ENCODE measurements at regions not wholly inside any gene's neighbourhood (a gene's known extent, or its start where the extent isn't known, plus 50 kb on each side); places are given as distances from the start of the nearest gene placed in this dataset.

DNA sequence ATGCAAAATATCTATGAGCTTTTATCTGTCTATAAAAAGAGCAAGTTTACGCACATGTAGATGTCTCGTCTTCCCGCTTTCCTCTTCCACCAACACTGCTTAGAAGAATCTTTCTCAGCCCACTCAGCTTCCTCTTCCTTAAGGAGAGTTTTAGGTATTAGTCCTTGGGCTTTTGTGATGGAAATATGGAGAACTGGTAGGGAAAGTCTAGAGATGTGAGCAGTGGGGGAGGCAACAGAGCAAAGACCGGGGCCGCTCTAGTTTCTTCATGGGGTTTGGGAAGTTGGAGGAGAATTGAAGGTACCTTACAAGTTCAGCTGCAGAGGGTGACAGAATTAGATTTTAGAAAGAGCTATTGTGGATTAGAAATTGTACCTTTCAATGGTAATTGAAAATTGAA, 56.3 kb upstream of the CPNE8 start (continued):
- TF ChIP-seq, protein P1, sequence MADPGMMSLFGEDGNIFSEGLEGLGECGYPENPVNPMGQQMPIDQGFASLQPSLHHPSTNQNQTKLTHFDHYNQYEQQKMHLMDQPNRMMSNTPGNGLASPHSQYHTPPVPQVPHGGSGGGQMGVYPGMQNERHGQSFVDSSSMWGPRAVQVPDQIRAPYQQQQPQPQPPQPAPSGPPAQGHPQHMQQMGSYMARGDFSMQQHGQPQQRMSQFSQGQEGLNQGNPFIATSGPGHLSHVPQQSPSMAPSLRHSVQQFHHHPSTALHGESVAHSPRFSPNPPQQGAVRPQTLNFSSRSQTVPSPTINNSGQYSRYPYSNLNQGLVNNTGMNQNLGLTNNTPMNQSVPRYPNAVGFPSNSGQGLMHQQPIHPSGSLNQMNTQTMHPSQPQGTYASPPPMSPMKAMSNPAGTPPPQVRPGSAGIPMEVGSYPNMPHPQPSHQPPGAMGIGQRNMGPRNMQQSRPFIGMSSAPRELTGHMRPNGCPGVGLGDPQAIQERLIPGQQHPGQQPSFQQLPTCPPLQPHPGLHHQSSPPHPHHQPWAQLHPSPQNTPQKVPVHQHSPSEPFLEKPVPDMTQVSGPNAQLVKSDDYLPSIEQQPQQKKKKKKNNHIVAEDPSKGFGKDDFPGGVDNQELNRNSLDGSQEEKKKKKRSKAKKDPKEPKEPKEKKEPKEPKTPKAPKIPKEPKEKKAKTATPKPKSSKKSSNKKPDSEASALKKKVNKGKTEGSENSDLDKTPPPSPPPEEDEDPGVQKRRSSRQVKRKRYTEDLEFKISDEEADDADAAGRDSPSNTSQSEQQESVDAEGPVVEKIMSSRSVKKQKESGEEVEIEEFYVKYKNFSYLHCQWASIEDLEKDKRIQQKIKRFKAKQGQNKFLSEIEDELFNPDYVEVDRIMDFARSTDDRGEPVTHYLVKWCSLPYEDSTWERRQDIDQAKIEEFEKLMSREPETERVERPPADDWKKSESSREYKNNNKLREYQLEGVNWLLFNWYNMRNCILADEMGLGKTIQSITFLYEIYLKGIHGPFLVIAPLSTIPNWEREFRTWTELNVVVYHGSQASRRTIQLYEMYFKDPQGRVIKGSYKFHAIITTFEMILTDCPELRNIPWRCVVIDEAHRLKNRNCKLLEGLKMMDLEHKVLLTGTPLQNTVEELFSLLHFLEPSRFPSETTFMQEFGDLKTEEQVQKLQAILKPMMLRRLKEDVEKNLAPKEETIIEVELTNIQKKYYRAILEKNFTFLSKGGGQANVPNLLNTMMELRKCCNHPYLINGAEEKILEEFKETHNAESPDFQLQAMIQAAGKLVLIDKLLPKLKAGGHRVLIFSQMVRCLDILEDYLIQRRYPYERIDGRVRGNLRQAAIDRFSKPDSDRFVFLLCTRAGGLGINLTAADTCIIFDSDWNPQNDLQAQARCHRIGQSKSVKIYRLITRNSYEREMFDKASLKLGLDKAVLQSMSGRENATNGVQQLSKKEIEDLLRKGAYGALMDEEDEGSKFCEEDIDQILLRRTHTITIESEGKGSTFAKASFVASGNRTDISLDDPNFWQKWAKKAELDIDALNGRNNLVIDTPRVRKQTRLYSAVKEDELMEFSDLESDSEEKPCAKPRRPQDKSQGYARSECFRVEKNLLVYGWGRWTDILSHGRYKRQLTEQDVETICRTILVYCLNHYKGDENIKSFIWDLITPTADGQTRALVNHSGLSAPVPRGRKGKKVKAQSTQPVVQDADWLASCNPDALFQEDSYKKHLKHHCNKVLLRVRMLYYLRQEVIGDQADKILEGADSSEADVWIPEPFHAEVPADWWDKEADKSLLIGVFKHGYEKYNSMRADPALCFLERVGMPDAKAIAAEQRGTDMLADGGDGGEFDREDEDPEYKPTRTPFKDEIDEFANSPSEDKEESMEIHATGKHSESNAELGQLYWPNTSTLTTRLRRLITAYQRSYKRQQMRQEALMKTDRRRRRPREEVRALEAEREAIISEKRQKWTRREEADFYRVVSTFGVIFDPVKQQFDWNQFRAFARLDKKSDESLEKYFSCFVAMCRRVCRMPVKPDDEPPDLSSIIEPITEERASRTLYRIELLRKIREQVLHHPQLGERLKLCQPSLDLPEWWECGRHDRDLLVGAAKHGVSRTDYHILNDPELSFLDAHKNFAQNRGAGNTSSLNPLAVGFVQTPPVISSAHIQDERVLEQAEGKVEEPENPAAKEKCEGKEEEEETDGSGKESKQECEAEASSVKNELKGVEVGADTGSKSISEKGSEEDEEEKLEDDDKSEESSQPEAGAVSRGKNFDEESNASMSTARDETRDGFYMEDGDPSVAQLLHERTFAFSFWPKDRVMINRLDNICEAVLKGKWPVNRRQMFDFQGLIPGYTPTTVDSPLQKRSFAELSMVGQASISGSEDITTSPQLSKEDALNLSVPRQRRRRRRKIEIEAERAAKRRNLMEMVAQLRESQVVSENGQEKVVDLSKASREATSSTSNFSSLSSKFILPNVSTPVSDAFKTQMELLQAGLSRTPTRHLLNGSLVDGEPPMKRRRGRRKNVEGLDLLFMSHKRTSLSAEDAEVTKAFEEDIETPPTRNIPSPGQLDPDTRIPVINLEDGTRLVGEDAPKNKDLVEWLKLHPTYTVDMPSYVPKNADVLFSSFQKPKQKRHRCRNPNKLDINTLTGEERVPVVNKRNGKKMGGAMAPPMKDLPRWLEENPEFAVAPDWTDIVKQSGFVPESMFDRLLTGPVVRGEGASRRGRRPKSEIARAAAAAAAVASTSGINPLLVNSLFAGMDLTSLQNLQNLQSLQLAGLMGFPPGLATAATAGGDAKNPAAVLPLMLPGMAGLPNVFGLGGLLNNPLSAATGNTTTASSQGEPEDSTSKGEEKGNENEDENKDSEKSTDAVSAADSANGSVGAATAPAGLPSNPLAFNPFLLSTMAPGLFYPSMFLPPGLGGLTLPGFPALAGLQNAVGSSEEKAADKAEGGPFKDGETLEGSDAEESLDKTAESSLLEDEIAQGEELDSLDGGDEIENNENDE (IDR thresholded peaks at IDR 0.05; ENCODE audit: insufficient replicate concordance, low read length) = no peak
- TF ChIP-seq, protein P2, sequence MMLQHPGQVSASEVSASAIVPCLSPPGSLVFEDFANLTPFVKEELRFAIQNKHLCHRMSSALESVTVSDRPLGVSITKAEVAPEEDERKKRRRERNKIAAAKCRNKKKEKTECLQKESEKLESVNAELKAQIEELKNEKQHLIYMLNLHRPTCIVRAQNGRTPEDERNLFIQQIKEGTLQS (IDR thresholded peaks at IDR 0.05; ENCODE audit: insufficient read depth, low read depth, low read length) = no peak
- no peak for TF ChIP-seq SUZ12 (IDR thresholded peaks at IDR 0.05; ENCODE audit: low read length)
- TF ChIP-seq SIX5 (IDR thresholded peaks at IDR 0.05; ENCODE audit: low read depth, low read length) = no peak
- TF ChIP-seq SAP30 (IDR thresholded peaks at IDR 0.05; ENCODE audit: insufficient read depth, insufficient replicate concordance, low read length) = no peak
- TF ChIP-seq SP1 (IDR thresholded peaks at IDR 0.05; ENCODE audit: low read depth, low read length) = no peak
- TF ChIP-seq, protein P3, sequence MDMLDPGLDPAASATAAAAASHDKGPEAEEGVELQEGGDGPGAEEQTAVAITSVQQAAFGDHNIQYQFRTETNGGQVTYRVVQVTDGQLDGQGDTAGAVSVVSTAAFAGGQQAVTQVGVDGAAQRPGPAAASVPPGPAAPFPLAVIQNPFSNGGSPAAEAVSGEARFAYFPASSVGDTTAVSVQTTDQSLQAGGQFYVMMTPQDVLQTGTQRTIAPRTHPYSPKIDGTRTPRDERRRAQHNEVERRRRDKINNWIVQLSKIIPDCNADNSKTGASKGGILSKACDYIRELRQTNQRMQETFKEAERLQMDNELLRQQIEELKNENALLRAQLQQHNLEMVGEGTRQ (IDR thresholded peaks at IDR 0.05; ENCODE audit: low read length) = no peak
- TF ChIP-seq, protein P4, sequence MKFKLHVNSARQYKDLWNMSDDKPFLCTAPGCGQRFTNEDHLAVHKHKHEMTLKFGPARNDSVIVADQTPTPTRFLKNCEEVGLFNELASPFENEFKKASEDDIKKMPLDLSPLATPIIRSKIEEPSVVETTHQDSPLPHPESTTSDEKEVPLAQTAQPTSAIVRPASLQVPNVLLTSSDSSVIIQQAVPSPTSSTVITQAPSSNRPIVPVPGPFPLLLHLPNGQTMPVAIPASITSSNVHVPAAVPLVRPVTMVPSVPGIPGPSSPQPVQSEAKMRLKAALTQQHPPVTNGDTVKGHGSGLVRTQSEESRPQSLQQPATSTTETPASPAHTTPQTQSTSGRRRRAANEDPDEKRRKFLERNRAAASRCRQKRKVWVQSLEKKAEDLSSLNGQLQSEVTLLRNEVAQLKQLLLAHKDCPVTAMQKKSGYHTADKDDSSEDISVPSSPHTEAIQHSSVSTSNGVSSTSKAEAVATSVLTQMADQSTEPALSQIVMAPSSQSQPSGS (IDR thresholded peaks at IDR 0.05; ENCODE audit: low read length) = no peak
